Mesenchymal stem cell (in vitro differentiated cells and primary cell): ENCODE measurements at regions not wholly inside any gene's neighbourhood (a gene's known extent, or its start where the extent isn't known, plus 50 kb on each side); places are given as distances from the start of the nearest gene placed in this dataset.

Experiments used
- DNase-seq: peaks from one replicate; pipeline ENCODE4 v3.0.0-alpha.2; 2013
- H2AFZ ChIP-seq: one replicate; pipeline ENCODE4 v1.6.1; 2013; ENCODE audit warnings: low read depth, mild to moderate bottlenecking, control low read depth, inconsistent platforms, low read length, moderate library complexity
- H2AK5ac ChIP-seq: 2 replicates; pipeline ENCODE4 v1.6.1; 2013; ENCODE audit warnings: low read length, moderate library complexity, mild to moderate bottlenecking, inconsistent platforms; ENCODE audit not compliant: severe bottlenecking
- H2BK120ac ChIP-seq: one replicate; pipeline ENCODE4 v1.6.1; 2013; ENCODE audit warnings: low read depth, mild to moderate bottlenecking, inconsistent platforms, low read length, moderate library complexity
- H2BK12ac ChIP-seq, 2 experiments: one replicate each; pipeline ENCODE4 v1.6.1; 2013; ENCODE audit warnings: inconsistent platforms in 2 of 2, low read length in 2 of 2, mild to moderate bottlenecking in 2 of 2, moderate library complexity in 2 of 2, control low read depth in 1 of 2
- H2BK15ac ChIP-seq: one replicate; pipeline ENCODE4 v1.6.1; 2013; ENCODE audit warnings: mild to moderate bottlenecking, low read depth, inconsistent platforms; ENCODE audit not compliant: poor library complexity, severe bottlenecking
- H2BK5ac ChIP-seq: 2 replicates; pipeline ENCODE4 v1.6.1; 2013; ENCODE audit warnings: low read depth, mild to moderate bottlenecking, low read length, control low read depth, inconsistent platforms; ENCODE audit not compliant: poor library complexity, severe bottlenecking
- H3K14ac ChIP-seq, 2 experiments: one replicate each; pipeline ENCODE4 v1.6.1; 2013; ENCODE audit warnings: inconsistent platforms in 2 of 2, low read length in 2 of 2, control low read depth in 1 of 2, mild to moderate bottlenecking in 1 of 2, moderate library complexity in 1 of 2
- H3K18ac ChIP-seq, 2 experiments: one replicate each; pipeline ENCODE4 v1.6.1; 2013; ENCODE audit warnings: inconsistent platforms in 2 of 2, low read length in 2 of 2, control low read depth in 1 of 2, low read depth in 1 of 2, mild to moderate bottlenecking in 1 of 2
- H3K23ac ChIP-seq, 2 experiments: one replicate each; pipeline ENCODE4 v1.6.1; 2013; ENCODE audit warnings: inconsistent platforms in 2 of 2, low read length in 2 of 2, mild to moderate bottlenecking in 2 of 2, moderate library complexity in 2 of 2, control low read depth in 1 of 2
- H3K27ac ChIP-seq: 2 replicates; pipeline ENCODE4 v1.5.1; 2013; ENCODE audit warnings: mild to moderate bottlenecking, moderate library complexity, low read length, control low read depth, inconsistent platforms; ENCODE audit not compliant: poor library complexity, severe bottlenecking
- H3K27me3 ChIP-seq, 2 experiments: 2 replicates each; pipeline versions ENCODE4 v1.6.1 to v1.7.0; 2013; ENCODE audit warnings: low read length in 2 of 2, mild to moderate bottlenecking in 2 of 2, moderate library complexity in 2 of 2, control low read depth in 1 of 2, inconsistent platforms in 1 of 2; ENCODE audit not compliant: control insufficient read depth in 1 of 2, insufficient read depth in 1 of 2
- H3K36me3 ChIP-seq, 2 experiments: 2 replicates each; pipeline versions ENCODE4 v1.6.1 to v1.7.0; 2013; ENCODE audit warnings: low read length in 2 of 2, control low read depth in 1 of 2, inconsistent platforms in 1 of 2, low read depth in 1 of 2, mild to moderate bottlenecking in 1 of 2; ENCODE audit not compliant: insufficient read depth in 2 of 2, control insufficient read depth in 1 of 2
- H3K4ac ChIP-seq, 2 experiments: one replicate each; pipeline ENCODE4 v1.6.1; 2013; ENCODE audit warnings: inconsistent platforms in 2 of 2, low read length in 2 of 2, mild to moderate bottlenecking in 2 of 2, moderate library complexity in 2 of 2, control low read depth in 1 of 2, low read depth in 1 of 2
- H3K4me1 ChIP-seq: 2 replicates; pipeline ENCODE4 v1.6.1; 2013; ENCODE audit warnings: low read depth, low read length, control low read depth; ENCODE audit not compliant: control insufficient read depth, insufficient read depth
- H3K4me2 ChIP-seq: 2 replicates; pipeline ENCODE4 v1.6.1; 2013; ENCODE audit warnings: low read length, mild to moderate bottlenecking, inconsistent platforms; ENCODE audit not compliant: poor library complexity, severe bottlenecking
- H3K4me3 ChIP-seq, 2 experiments: 2 replicates each; pipeline versions ENCODE4 v1.5.1 to v1.7.0; 2013; ENCODE audit warnings: low read length in 2 of 2, mild to moderate bottlenecking in 2 of 2, control low read depth in 1 of 2, low read depth in 1 of 2; ENCODE audit not compliant: insufficient read depth in 1 of 2
- H3K79me1 ChIP-seq: replicated peaks from 2 replicates; pipeline ENCODE4 v1.6.1; 2013; ENCODE audit warnings: mild to moderate bottlenecking, control low read depth, low read length, inconsistent platforms; ENCODE audit not compliant: poor library complexity, severe bottlenecking
- H3K9ac ChIP-seq: 2 replicates; pipeline ENCODE4 v1.7.0; 2013; ENCODE audit warnings: mild to moderate bottlenecking, low read length, moderate library complexity
- H3K9me3 ChIP-seq: 2 replicates; pipeline ENCODE4 v1.7.0; 2013; ENCODE audit warnings: mild to moderate bottlenecking, low read length; ENCODE audit not compliant: control insufficient read depth
- H4K8ac ChIP-seq: one replicate; pipeline ENCODE4 v1.6.1; 2013; ENCODE audit warnings: inconsistent platforms, mild to moderate bottlenecking, low read length, moderate library complexity
- H4K91ac ChIP-seq: one replicate; pipeline ENCODE4 v1.6.1; 2013; ENCODE audit warnings: mild to moderate bottlenecking, low read length, inconsistent platforms
- WGBS: methylation state at CpG from one replicate; pipeline ENCODE4 v1.1.7; 2013; ENCODE audit warnings: mixed read lengths; 5-methylcytosine and 5-hydroxymethylcytosine counted together

DNA sequence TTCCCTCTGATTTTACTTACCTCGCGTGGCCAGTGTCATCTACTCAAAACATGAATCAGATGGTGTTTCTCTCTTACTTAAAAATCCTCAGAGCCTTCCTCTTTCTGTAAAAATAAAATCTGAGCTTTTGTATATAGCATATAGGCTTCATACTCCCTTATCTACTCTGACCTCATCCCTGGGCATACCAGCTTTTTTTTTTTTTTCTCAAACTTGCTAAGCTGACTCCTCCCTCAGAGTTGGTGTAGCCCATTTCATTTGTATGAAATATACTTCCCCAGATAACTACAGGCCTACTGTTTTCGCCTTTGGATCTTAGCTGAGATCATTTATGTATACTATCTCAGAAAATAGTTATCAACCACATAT lies 648.9 kb upstream of the ALCAM start:
- DNase-seq = peak; percentile 28
- no peaks in the 10 kb centered on the region for H3K4me1 ChIP-seq
- H3K9me3 ChIP-seq = no peaks in the 10 kb centered on the region
- no peaks in the 10 kb centered on the region for H3K36me3 ChIP-seq
- H2BK12ac ChIP-seq = no peak overlapping the region
- no peak overlapping the region for H3K23ac ChIP-seq
- no peak overlapping the region for H2BK5ac ChIP-seq
- no peak overlapping the region for H3K9ac ChIP-seq
- no peak overlapping the region for H2AK5ac ChIP-seq
- no peak overlapping the region for H2BK120ac ChIP-seq
- no peak overlapping the region for H3K18ac ChIP-seq
- no peak overlapping the region for H3K4me2 ChIP-seq
- H3K4me3 ChIP-seq = no peak overlapping the region
- H3K4ac ChIP-seq = no peak overlapping the region
- no peaks in the 10 kb centered on the region for H3K79me1 ChIP-seq
- H3K27ac ChIP-seq = no peak overlapping the region
- no peaks in the 10 kb centered on the region for H3K27me3 ChIP-seq
- no peak overlapping the region for H3K14ac ChIP-seq
- no peak overlapping the region for H4K8ac ChIP-seq
- H2BK15ac ChIP-seq = no peak overlapping the region
- no peak overlapping the region for H4K91ac ChIP-seq
- WGBS = no CpG with 5 or more reads among the region's 3 CpGs
- no peak overlapping the region for H2AFZ ChIP-seq

GRCh38 chr3:104723000-104723399 lies 643.7 kb upstream of the ALCAM start:
- Histone ChIP-seq H3K4me3 (no peak overlapping the region), H2BK120ac (no peak overlapping the region), H3K14ac (no peak overlapping the region), H2BK15ac (no peak overlapping the region), H2AK5ac (no peak overlapping the region), H3K23ac (no peak overlapping the region), H4K91ac (no peak overlapping the region), H3K27ac (no peak overlapping the region), H4K8ac (no peak overlapping the region), H3K4me2 (no peak overlapping the region), H2BK12ac (no peak overlapping the region), H3K36me3 (no peaks in the 10 kb centered on the region), H3K9ac (no peak overlapping the region), H3K79me1 (no peaks in the 10 kb centered on the region), H2AFZ (no peak overlapping the region), H3K9me3 (no peaks in the 10 kb centered on the region), H2BK5ac (no peak overlapping the region), H3K18ac (no peak overlapping the region), H3K4ac (no peak overlapping the region), H3K4me1 (no peaks in the 10 kb centered on the region), H3K27me3 (no peaks in the 10 kb centered on the region)
- 93% methylated on average over 3 of the region's 4 CpGs for WGBS
- no peak for DNase-seq

- Histone ChIP-seq H3K14ac (no peak overlapping the region), H3K4ac (no peak overlapping the region), H3K18ac (no peak overlapping the region), H2BK120ac (no peak overlapping the region), H3K27ac (no peak overlapping the region), H3K9me3 (no peaks in the 10 kb centered on the region), H2AK5ac (no peak overlapping the region), H3K23ac (no peak overlapping the region), H3K4me2 (no peak overlapping the region), H2BK12ac (no peak overlapping the region), H3K79me1 (no peaks in the 10 kb centered on the region), H2AFZ (no peak overlapping the region), H3K9ac (no peak overlapping the region), H3K4me1 (no peaks in the 10 kb centered on the region), H4K91ac (no peak overlapping the region), H3K36me3 (no peaks in the 10 kb centered on the region), H3K4me3 (no peak overlapping the region), H3K27me3 (no peaks in the 10 kb centered on the region), H4K8ac (no peak overlapping the region), H2BK5ac (no peak overlapping the region), H2BK15ac (no peak overlapping the region)
- DNase-seq = no peak
- 96% methylated on average over 2 of the region's 3 CpGs for WGBS
These were observed 635.6 kb upstream of the ALCAM start for GRCh38 chr3:104731074-104731473.

- no peak overlapping the region for H2BK5ac ChIP-seq
- no peak overlapping the region for H3K14ac ChIP-seq
- no peak overlapping the region for H3K4me2 ChIP-seq
- H3K9me3 ChIP-seq = no peaks in the 10 kb centered on the region
- H3K4me1 ChIP-seq = no peaks in the 10 kb centered on the region
- H3K23ac ChIP-seq = no peak overlapping the region
- H3K4ac ChIP-seq = no peak overlapping the region
- no peak overlapping the region for H3K4me3 ChIP-seq
- no peaks in the 10 kb centered on the region for H3K36me3 ChIP-seq
- no peaks in the 10 kb centered on the region for H3K27me3 ChIP-seq
- H3K27ac ChIP-seq = no peak overlapping the region
- H2AK5ac ChIP-seq = no peak overlapping the region
- no peak overlapping the region for H3K9ac ChIP-seq
- DNase-seq = no peak
- no peak overlapping the region for H2AFZ ChIP-seq
- H4K8ac ChIP-seq = no peak overlapping the region
- no CpG with 5 or more reads among the region's 2 CpGs for WGBS
- H3K79me1 ChIP-seq = no peaks in the 10 kb centered on the region
- no peak overlapping the region for H2BK12ac ChIP-seq
- no peak overlapping the region for H3K18ac ChIP-seq
- H2BK120ac ChIP-seq = no peak overlapping the region
- H4K91ac ChIP-seq = no peak overlapping the region
- no peak overlapping the region for H2BK15ac ChIP-seq
These were observed 632.1 kb upstream of the ALCAM start for GRCh38 chr3:104734627-104735026.
